Suppressor macrophage treated with lipopolysaccharide for 4 hours (primary cell): ENCODE measurements at regions not wholly inside any gene's neighbourhood (a gene's known extent, or its start where the extent isn't known, plus 50 kb on each side); places are given as distances from the start of the nearest gene placed in this dataset.
"Not testable (repeated sequence)": the region's sequence is repeated elsewhere in the genome, so short reads cannot be mapped to it uniquely, and the experiment has no call there.

Experiments used
- DNase-seq: peaks from one replicate; pipeline ENCODE4 v3.0.0-alpha.2; 2020

GRCh38 chr1:29682171-29682918 is 446.0 kb downstream of the PTPRU start:
- DNase-seq = no peak

- not testable (repeated sequence) for DNase-seq
These were observed 445.1 kb downstream of the PTPRU start for GRCh38 chr1:29681416-29681815.

GRCh38 chr1:29679828-29680558 is 443.7 kb downstream of the PTPRU start:
- DNase-seq = no peak

- no peak for DNase-seq
These were observed 443.0 kb downstream of the PTPRU start for GRCh38 chr1:29679316-29679715.

- DNase-seq = no peak
These were observed 441.0 kb downstream of the PTPRU start for GRCh38 chr1:29677028-29678024.

- DNase-seq = no peak
These were observed 440.2 kb downstream of the PTPRU start for GRCh38 chr1:29676496-29676895.

GRCh38 chr1:29675481-29676263 is 439.4 kb downstream of the PTPRU start:
- no peak for DNase-seq

- DNase-seq = no peak
These were observed 438.5 kb downstream of the PTPRU start for GRCh38 chr1:29674627-29675326.

- no peak for DNase-seq
These were observed 437.6 kb downstream of the PTPRU start for GRCh38 chr1:29673669-29674626.

GRCh38 chr1:29673228-29673500 is 436.8 kb downstream of the PTPRU start:
- DNase-seq = no peak

- DNase-seq = no peak
These were observed 436.3 kb downstream of the PTPRU start for GRCh38 chr1:29672416-29673227.

- DNase-seq = no peak
These were observed 435.4 kb downstream of the PTPRU start for GRCh38 chr1:29671446-29672356.

GRCh38 chr1:29670752-29671151 is 434.4 kb downstream of the PTPRU start:
- DNase-seq = no peak

- DNase-seq = no peak
These were observed 433.6 kb downstream of the PTPRU start for GRCh38 chr1:29669912-29670311.

- no peak for DNase-seq
These were observed 433.0 kb downstream of the PTPRU start for GRCh38 chr1:29669158-29669871.

- DNase-seq = no peak
These were observed 432.3 kb downstream of the PTPRU start for GRCh38 chr1:29668551-29669157.

- DNase-seq = no peak
These were observed 431.6 kb downstream of the PTPRU start for GRCh38 chr1:29667951-29668350.

- no peak for DNase-seq
These were observed 428.4 kb downstream of the PTPRU start for GRCh38 chr1:29664711-29665110.
